GM19372 (cell line): ENCODE measurements at regions not wholly inside any gene's neighbourhood (a gene's known extent, or its start where the extent isn't known, plus 50 kb on each side); places are given as distances from the start of the nearest gene placed in this dataset.

ENCODE experiments used
- ATAC-seq: cut with Tn5 transposase; IDR thresholded peaks from one replicate; pipeline ENCODE4 v1.9.1; 2021; ENCODE audit warnings: mild to moderate bottlenecking, low read depth, moderate library complexity; ENCODE audit not compliant: unreplicated experiment

DNA sequence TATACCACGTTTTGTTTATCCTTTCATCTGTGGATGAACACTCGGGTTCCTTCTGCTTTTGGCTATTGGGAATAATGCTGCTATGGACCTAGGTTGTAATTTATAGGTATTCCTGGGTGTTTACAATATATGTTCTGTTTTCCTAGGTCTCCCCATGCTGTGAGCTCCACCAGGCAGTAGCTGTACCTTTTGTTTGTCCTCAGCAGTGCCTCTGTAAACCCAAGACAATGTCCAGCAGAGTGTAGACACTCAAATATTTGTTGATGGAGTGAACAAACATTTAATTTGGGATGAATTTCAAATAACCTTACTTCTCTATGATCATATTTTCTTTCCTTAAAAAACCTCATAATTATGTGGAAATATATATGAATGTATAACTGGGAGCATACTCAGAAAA is 259.5 kb upstream of the BOD1L1 start:
- no peak for ATAC-seq

DNA sequence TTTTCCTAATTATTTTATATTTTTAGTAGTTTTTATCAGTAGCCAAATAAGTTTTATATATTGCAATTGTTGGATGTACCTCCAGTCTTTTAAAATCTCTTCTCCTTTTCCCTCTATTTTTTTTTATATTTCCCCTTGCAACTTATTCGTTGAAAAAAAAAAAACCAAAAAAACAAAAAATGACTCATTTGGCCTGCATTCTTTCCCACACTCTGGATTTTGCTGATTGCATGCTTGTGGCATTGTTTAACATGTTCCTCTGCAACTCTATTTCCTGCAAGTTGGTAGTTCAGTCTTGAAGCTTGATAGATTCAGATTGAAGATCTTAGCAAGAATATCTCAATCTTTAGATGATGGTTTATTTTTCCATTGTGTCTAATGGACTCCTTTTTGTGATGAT is 260.6 kb upstream of the BOD1L1 start:
- no peak for ATAC-seq

DNA sequence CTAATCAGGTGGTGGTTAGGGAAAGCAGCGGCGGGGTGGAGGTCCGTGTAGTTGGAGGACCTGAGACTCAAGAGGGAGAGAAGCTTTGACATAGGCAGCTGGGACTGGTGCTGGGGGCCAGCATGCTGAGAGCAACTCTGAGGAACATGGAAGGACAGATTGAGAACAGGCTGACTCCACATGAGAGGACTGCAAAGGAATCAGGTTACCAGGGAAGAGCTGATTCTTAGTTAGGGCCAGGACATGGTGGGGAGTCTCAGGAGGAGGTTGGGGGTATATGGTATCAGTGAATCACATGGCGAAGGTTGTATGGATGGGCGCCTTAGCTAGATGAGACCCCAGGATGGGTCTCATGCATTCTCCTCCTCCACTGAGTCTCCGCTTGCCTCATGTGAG is 264.0 kb upstream of the BOD1L1 start:
- ATAC-seq, result no peak

DNA sequence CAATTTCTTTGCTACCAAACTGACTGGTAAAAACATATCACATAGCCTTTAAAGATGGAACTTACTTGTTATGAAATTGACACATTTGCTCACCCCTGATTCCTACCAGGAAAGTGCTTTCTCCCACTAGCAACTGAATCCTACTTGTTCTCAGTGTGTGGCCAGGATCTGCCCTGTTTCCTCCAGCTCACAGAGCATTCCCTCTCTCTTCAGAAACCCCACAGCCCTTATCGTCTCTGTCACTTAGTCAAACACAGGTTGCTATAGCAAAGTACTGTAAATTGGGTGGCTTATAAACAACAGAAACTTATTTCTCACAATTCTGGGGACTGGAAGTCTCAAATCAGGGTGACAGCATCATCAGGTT is 265.2 kb upstream of the BOD1L1 start:
- no peak for ATAC-seq

DNA sequence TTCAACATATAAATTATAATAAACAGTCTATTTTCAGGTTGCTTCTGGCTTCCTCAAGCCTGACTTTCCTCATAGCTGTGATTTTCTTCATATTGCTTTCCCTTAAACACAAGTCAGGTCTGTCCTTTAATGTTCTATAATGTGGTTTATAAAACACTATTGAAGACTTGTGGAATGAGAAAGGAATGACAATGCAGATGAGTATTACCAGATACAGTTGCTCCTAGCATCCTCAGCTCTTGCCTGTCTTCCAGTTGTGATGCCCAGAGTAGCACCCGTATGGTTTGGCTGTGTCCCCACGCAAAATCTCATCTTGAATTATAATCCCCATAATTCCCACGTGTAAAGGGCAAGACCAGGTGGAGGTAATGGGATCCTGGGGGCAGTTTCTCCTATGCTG is 265.7 kb upstream of the BOD1L1 start:
- ATAC-seq, result no peak

DNA sequence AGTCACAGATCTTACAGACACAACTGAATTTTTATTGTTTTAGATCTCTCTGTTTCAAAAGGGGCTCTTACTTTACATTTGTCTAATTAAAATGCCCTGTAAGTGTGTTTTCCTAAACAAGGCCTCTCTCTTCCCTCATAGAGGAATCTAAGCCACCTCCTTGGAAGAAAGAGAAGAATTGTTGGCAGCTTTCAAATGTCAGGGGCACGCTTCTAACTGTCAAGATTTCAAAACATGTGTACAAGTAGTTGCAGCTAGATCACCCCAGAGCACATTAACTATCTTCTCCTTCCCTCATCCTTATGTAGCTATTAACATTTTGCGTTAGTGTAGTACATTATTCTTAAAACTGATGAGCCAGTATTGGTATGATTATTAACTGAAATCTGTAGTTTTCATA is 266.5 kb upstream of the BOD1L1 start:
- ATAC-seq, result no peak

DNA sequence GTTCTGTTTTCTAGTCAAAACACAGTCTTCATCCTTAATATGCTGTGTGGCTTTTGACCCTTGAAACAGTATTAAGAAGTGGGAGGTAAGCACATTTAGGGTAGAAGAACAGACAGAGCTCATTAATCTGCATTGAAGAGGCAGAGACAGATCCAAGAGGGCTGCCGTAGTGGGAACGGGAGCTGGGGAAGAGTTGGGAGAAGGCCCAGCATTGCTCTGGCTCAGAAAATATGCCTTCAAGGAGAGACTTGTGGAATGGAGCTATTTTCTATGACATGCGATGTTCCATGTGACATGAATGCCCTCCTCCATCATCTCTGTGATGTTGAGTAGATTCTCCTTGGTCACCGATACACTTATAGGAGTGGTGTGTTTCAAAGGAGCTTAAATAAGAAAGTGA is 273.3 kb upstream of the BOD1L1 start:
- ATAC-seq, result no peak

DNA sequence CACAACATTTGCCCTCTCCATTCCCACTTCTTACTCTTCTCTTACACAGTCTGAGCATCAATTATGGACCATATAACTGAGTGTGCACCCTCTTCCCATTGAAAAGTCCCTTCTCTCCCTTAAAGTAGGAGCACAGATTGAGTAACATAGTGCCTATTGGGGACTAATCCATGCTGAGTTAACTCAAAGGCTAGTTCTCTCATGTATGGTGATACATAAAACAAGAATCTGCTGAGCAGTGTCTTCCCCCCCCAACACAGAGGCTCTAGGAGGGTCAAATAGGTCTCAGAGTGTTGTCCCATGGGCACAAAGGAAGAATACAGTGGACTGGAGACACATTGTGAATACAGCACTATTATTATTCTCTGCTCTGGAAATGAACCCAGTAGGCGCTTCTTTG is 274.6 kb upstream of the BOD1L1 start:
- ATAC-seq, result no peak

DNA sequence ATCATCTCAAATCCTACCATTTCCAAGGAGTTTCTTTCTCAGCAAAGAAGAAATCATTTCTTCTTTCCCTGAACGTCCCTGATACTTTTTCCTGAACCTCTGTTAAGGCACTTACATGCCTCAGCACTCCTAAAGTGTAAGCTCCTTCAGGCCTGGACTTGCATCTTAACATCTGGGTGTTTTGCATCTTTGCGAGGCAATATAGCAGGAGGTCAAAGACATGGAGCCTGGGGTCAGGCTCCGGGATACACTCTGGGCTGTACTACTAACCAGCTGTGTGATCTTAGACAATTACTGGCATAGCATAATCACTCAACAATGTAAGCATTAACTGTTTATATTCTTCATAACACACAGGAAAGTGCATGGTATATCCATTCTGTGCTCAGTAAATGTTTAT is 275.5 kb upstream of the BOD1L1 start:
- ATAC-seq, result no peak

DNA sequence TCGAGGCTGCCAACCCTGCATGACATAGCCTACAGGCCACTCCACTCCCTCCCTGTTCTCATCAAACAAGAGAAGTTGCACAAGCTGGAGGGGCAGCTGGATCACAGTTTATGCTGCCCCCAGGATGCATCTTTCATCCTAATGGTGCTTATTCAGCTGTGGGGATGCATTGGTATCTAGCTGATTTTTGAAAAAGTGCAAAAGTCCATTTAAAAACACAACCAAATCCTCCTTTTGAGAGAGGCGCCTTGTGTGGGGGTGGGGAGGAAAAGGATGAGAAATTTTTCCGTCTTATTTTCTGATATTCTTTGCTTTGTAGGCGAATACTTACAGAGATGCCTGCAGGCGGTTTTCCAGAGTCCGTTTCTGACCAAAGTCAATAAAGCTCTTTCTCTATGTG is 276.4 kb upstream of the BOD1L1 start:
- ATAC-seq, result no peak

DNA sequence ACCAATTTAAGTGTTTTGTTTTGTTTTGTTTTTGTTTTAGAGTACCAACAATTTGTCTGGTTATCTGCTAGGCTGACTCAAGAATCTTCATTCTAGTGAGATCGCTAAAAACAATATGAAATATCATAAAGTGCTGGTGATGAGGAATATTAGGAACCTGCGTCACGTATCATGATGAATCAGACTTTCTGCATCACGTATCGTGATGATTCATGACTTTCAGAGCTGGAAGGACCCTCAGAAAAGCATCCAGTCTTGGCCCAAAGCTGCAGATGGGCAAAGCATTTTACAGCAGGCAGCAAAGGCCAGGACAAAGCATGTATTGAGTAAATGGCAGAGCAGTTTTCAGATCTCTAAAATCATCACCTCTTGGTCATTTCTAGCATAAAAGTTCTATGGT is 278.0 kb upstream of the BOD1L1 start:
- ATAC-seq, result no peak

DNA sequence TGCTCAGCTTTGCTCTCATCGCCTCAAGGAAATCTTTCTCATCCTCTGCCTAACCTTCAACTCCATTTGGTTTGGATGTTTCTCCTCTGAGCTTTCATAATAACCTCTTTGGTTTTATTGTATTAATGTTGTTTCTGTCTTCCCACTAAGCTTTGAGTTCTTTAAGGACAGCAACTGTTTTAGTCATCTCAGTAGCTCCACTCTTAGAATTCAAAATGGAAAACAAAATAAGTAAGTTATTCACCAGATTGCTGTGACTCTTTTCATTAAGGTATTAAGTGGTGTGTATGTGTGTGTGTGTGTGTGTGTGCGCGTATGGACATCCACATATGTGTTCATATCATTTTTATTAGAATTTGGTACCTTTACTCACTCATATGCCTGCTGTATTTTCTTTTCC is 279.2 kb upstream of the BOD1L1 start:
- ATAC-seq, result no peak

DNA sequence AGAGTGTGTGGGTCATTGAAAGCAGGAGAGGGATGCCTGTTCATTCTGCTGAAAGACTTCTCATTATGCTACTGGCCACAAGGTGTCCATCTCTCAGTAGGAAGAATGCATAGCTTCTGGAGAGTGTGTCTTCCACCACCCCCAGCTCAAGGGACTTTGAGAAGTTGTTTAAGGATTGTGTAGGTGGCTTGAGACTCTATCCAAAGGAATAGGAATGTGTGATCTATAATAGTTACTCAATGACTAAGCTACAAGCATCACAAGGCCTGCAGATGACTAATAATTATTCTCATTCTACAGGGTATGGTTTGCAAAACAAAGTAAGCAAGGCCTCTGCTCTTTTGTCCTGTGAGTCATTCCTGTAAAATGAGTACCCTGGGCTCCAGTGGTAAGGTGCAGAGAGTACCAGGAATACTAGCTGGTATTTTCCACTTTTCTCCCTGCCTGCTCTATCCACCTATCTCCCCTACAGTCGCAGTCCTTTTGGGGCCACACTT is 279.8 kb upstream of the BOD1L1 start:
- ATAC-seq, result no peak

DNA sequence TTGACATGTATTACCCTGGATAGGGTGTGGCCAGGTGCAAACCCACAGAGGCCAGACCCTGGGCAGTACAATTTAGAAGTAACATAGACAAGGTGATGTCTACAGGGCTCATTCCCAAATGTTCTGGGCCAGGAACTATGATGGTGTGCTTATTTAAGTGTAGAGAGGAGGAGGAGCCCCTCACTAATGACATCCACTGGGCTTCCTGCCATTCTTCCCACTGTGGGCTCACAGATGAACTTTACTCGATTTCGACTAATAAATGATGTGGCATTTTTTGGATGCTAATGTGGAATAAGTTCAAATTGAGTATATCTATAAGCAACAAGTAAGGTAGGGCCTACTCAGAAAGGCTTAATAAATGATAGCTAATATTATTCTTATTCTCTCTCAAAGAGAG is 280.9 kb upstream of the BOD1L1 start:
- ATAC-seq, result no peak

DNA sequence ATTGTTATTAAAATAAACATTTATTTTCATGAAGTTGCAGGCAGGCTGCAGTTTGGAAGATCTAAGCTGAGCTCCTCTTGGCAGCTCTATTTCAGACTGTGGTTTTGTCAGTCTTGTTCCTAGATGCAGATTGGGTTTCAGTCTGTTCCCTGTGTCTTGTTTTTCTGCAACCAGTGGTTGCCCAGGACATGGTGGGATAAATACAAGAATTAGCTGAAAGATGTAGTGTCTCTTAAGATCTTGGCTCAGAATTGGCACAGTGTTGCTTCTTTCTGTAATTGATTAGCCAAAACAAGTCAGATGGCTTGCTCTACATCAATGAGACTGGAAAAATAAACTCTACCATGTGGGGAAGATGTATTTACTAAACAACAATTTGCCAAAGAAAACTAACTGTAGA is 283.0 kb upstream of the BOD1L1 start:
- no peak for ATAC-seq

DNA sequence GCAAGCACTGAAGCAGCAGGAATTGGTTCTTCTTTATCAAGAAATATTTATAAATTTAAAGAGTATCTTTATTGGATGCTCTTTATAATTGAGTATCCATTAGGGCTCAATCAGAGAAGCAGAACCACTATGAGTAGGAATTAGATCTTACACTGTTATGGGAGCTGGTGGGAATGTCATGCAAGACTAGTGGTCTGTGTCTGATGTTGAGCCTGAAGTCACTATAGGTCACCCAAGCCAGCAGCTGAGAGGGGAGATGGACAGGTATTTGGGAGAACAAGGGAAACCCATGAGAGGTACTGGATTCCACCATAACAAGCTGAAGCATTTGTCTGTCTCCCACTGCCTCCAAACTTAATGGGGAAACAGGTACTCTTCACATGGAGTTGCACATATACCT is 283.7 kb upstream of the BOD1L1 start:
- ATAC-seq, result no peak

DNA sequence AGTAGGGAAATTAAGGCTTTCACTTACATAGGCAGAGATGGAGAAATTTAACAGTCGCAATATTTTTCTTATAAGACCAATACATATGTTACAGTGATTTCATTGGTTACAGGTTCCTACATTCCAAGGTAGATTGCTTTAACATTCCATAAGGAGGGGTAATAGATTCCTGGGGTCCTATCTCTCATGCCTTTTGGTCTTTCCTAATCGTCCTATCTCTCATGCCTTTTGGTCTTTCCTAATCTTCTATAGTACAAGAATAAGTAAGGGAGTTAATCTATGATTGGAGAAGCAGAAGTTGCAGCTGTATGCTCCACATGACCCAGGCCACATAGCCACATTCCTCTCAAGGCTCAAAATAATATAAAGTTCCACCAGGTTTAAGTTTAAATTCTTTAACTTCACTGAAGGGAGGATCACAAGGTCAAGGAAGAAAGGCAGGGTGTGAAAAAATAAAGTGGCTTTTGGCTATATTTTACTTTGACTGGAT is 285.0 kb upstream of the BOD1L1 start:
- ATAC-seq, result no peak

DNA sequence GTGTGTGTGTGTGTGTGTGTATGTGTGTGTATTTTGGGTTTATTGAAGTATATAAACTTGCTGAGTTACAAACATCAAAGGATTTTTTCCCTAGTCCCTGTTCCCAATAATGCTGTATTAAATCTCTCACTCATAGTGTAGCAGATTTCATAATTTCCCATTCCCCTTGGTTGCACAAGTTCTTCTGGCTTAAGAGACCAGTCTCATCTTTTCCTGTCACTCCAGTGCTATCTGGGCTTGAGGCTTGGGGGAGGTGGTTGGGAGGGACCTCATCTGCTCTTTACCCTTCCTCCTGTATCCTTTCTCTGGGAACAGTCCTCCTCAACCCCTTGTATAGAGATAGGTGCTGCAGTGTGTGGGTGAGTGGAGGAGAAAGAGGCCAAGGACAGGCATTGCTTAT is 285.4 kb upstream of the BOD1L1 start:
- ATAC-seq, result no peak

DNA sequence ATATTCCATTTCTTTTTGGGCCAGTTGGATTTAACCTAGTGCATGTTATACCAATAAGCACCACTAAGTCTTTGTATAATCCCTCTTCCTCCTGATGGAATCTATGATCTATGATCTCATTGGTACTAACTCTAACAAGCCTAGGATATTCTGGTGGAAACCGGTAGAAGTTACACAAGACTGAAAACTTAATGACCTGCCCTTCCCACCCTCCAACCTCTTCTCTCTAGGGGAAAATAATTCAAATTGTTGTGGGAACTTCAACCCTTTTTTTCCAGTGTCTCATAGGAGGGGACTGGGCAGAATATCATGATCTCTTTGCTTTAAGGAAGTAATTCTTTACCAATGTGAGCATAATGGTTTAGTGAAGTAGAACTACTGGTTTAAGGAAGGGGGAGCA is 289.5 kb upstream of the BOD1L1 start:
- ATAC-seq, result no peak

DNA sequence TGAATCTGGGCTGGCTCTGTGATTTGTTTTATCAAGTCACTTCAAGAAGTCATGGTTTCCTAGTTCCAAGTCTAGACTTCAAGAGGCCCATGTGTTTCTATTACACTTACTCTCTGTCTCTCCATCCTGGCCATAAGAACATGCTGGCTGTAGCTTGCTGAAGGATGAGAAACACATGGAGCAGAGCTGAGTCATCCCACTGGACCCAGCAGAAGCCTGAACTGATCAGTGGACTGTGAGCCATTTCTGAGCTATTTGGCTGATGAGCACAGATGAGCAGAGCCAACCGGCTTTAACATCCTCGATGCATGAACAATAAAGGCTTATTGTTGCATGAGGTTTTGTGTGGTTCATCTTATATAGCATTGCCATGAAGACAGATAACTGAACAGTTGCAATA is 290.6 kb upstream of the BOD1L1 start:
- ATAC-seq, result no peak

DNA sequence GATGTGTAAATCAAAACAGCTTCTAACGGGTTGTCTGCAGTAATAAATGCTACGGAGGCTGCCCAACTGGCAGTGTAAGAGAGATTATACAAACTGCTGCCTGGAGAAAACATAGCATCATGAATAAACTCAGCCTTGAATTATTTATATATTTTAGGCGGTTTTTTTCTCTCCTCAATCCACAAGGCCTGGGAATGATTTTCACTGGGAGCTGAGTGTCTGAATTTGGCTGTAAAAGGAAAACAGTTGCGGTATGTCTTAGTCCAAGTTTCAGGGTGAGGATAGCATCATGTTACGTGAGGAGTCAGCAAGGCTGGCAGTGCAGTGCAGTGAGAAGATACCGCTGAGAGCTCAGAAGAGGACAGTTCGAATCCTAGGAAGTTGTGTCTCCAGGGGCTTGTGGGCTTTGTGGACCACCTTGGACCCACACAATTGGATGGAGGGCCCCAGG is 291.5 kb upstream of the BOD1L1 start:
- no peak for ATAC-seq

DNA sequence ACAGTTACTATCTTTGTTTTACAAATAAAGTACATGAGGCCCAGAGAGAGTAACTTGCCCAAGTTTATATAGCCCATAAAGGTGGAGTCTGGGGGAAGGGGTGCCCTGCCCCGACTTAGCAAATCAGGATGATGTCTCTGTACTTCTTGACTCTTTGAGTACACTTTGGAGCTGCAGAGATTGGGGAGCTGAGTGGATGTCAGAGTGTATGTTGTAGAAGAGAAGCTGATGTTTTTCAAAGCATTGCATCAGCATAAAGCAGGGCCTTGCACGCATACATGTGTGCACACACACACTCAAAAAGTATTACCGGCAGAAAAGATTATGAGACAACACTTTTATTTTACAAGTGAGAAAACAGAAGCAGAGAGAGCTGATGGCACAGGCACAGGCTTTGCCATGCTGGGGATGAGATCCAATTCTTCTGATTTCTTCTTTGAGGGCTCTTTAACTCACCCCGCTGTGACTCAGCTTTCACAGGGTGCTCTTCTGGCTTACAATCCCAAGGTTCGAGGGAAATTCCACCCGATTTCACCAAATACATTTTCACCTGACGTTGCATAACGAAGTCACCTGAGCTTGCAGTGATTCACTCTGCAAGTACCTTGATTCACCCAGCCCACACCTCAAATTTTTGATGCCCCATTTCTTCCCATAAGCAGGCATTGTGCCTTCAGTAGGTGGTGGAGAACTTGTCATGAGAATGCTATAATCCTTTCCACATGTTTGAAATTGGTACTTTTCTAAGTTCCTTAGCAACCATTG is 292.8 kb upstream of the BOD1L1 start:
- ATAC-seq, result no peak

DNA sequence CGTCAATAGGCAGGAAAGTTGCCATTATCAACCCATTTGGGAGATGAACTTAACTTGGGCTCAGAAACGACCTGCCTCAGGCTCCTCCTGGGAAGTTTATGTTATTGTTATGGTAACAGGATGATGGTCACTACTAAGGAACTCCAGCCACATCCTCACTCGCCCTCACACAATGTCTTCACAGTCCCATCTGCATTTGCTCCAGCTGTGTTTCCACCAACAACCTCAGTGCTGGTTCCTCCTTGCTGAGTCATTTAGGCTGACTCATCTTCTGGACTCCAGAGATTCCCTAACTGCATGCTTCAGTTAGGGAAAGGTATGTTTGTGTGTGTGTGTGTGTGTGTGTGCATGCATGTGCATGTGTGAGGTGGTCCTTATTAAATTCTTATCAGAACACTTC is 293.4 kb upstream of the BOD1L1 start:
- ATAC-seq, result no peak
